HEK293T (cell line): ENCODE measurements at regions not wholly inside any gene's neighbourhood (a gene's known extent, or its start where the extent isn't known, plus 50 kb on each side); places are given as distances from the start of the nearest gene placed in this dataset.
"Not testable (repeated sequence)": the region's sequence is repeated elsewhere in the genome, so short reads cannot be mapped to it uniquely, and the experiment has no call there.

Experiments used
- CTCF ChIA-PET: fragments of 350-600 bp; formaldehyde crosslinking; extraction: SDS; loops from one replicate; lab custom pipeline; 2021; ENCODE audit warnings: antibody characterized with exemption, inconsistent platforms; lab: Yijun Ruan, JAX
- POLR2A ChIA-PET: fragments of 350-600 bp; formaldehyde crosslinking; extraction: SDS; loops from one replicate; lab custom pipeline; 2020; ENCODE audit warnings: antibody characterized with exemption, inconsistent platforms; lab: Yijun Ruan, JAX
- DNase-seq: peaks from one replicate; pipeline ENCODE4 v3.0.0; 2012; ENCODE audit warnings: mixed read lengths; ENCODE audit errors: extremely low spot score
- ARNT ChIP-seq: fragments of 450-650 bp; IDR thresholded peaks from 2 replicates; pipeline ENCODE4 v1.6.1; 2017; ENCODE audit warnings: mild to moderate bottlenecking
- BHLHE40 ChIP-seq: fragments of 450-650 bp; IDR thresholded peaks from 2 replicates; pipeline ENCODE4 v1.6.1; 2016; ENCODE audit warnings: mild to moderate bottlenecking, moderate library complexity, borderline replicate concordance
- CTBP1 ChIP-seq: fragments of 450-650 bp; IDR thresholded peaks from 2 replicates; pipeline ENCODE4 v1.6.1; 2016; ENCODE audit warnings: borderline replicate concordance
- ELF4 ChIP-seq: fragments of 450-650 bp; IDR thresholded peaks from 2 replicates; pipeline ENCODE4 v1.6.1; 2017; ENCODE audit warnings: antibody characterized with exemption
- FOXA1 ChIP-seq: fragments of 450-650 bp; IDR thresholded peaks from 2 replicates; pipeline ENCODE4 v1.6.1; 2016; ENCODE audit warnings: mild to moderate bottlenecking
- FOXK2 ChIP-seq: fragments of 450-650 bp; IDR thresholded peaks from 2 replicates; pipeline ENCODE4 v1.6.1; 2016; ENCODE audit warnings: mild to moderate bottlenecking
- FOXM1 ChIP-seq: fragments of 450-650 bp; IDR thresholded peaks from 2 replicates; pipeline ENCODE4 v1.6.1; 2017; ENCODE audit warnings: mild to moderate bottlenecking, borderline replicate concordance
- HDGF ChIP-seq: fragments of 450-650 bp; IDR thresholded peaks from 2 replicates; pipeline ENCODE4 v1.6.1; 2017; ENCODE audit warnings: antibody characterized with exemption, borderline replicate concordance
- L3MBTL2 ChIP-seq: fragments of 450-650 bp; conservative IDR thresholded peaks from 2 replicates; pipeline ENCODE4 v1.6.1; 2016; ENCODE audit warnings: mild to moderate bottlenecking
- LEF1 ChIP-seq: fragments of 450-650 bp; IDR thresholded peaks from 2 replicates; pipeline ENCODE4 v1.6.1; 2017; ENCODE audit warnings: mild to moderate bottlenecking, borderline replicate concordance
- NFRKB ChIP-seq: fragments of 450-650 bp; IDR thresholded peaks from 2 replicates; pipeline ENCODE4 v1.6.1; 2016; ENCODE audit warnings: mild to moderate bottlenecking, moderate library complexity
- SP1 ChIP-seq: fragments of 450-650 bp; IDR thresholded peaks from 2 replicates; pipeline ENCODE4 v1.6.1; 2017
- SUZ12 ChIP-seq: fragments of 450-650 bp; IDR thresholded peaks from 2 replicates; pipeline ENCODE4 v1.6.1; 2016; ENCODE audit warnings: mild to moderate bottlenecking
- TARDBP ChIP-seq: fragments of 450-650 bp; IDR thresholded peaks from 2 replicates; pipeline ENCODE4 v1.6.1; 2016
- ZNF384 ChIP-seq: fragments of 450-650 bp; IDR thresholded peaks from 2 replicates; pipeline ENCODE4 v1.6.1; 2016
- TF ChIP-seq, protein P1 (sequence below): fragments of 450-650 bp; IDR thresholded peaks from 2 replicates; pipeline ENCODE4 v1.6.1; 2016

DNA sequence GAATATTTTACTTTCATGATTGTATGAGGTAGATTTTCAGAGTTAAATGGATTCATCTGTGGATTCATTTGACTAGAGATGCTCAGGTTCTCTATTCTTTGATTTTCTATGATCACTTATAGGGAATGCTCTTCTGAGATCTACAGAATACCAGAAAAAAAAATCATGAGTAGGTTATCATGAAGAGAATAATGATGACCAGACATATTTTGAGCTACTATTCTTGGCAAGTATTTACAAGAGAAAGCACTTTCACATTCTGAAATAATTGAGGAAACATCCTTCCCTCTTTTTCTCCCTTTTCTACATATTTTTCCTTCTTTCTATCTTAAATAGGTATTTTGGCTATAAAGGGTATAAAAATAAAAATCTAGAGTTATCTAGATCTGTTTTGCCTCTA is 543.0 kb upstream of the TUSC1 start:
- no peak for TF ChIP-seq FOXA1
- TF ChIP-seq, protein P1, sequence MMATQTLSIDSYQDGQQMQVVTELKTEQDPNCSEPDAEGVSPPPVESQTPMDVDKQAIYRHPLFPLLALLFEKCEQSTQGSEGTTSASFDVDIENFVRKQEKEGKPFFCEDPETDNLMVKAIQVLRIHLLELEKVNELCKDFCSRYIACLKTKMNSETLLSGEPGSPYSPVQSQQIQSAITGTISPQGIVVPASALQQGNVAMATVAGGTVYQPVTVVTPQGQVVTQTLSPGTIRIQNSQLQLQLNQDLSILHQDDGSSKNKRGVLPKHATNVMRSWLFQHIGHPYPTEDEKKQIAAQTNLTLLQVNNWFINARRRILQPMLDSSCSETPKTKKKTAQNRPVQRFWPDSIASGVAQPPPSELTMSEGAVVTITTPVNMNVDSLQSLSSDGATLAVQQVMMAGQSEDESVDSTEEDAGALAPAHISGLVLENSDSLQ: no peak
- DNase-seq: no peak
- POLR2A ChIA-PET: no interaction called here
- CTCF ChIA-PET: no interaction called here

DNA sequence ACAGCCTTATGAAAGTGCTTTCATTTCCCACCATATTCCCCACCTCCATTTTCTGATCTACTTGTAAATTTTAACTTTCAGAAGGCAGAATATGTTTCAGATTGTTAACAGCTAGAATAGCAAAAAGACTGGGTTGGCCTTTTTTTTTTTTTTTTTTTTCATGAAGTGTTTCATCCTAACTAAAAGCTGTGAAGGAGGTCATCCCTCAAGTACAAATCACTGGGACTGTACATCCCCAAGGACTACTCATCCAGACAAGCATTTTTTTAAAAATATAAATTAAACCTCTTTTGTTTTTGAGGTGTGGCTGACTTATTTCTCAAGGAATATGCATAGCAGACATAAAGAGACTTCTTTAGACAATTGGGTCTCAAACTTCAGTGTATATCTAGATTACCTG is 542.1 kb upstream of the TUSC1 start:
- no peak for DNase-seq
- POLR2A ChIA-PET: no interaction called here
- CTCF ChIA-PET: no interaction called here
- TF ChIP-seq ARNT (no peak), ELF4 (no peak), L3MBTL2 (no peak), NFRKB (no peak), TARDBP (no peak), SUZ12 (no peak), LEF1 (no peak), ZNF384 (no peak), FOXA1 (no peak), FOXM1 (no peak)
- TF ChIP-seq, protein P1: no peak

DNA sequence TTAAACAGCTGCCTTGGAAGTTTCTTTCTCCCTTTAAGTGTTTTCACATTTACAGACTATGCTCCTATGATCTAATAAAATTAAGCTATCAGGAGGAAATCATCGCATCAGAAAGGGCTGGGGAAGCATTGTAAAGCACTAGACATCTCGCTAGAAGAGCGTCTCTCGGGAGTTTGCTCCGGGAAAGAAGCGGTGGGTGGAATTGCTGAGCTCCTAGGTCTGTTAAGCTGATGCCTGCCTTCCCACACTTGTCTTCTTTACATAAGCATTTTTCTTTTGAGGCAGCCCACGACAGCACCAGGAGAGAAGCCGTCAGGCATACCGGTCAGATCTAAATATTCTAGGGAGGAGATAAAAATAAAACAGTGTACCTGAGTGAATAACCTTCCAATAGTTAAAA is 541.7 kb upstream of the TUSC1 start:
- POLR2A ChIA-PET: no interaction called here
- DNase-seq: no peak
- CTCF ChIA-PET: no interaction called here
- TF ChIP-seq FOXK2 (no peak), FOXA1 (no peak), ZNF384 (no peak), NFRKB (no peak), CTBP1 (no peak), L3MBTL2 (no peak), LEF1 (no peak), SUZ12 (no peak)

GRCh38 chr9:26216702-26217101 is 538.5 kb upstream of the TUSC1 start:
- ChIA-PET CTCF (no interaction called here), POLR2A (no interaction called here)
- TF ChIP-seq ZNF384 (no peak), FOXK2 (no peak), LEF1 (no peak), BHLHE40 (no peak), CTBP1 (no peak), FOXM1 (no peak)
- no peak for DNase-seq

DNA sequence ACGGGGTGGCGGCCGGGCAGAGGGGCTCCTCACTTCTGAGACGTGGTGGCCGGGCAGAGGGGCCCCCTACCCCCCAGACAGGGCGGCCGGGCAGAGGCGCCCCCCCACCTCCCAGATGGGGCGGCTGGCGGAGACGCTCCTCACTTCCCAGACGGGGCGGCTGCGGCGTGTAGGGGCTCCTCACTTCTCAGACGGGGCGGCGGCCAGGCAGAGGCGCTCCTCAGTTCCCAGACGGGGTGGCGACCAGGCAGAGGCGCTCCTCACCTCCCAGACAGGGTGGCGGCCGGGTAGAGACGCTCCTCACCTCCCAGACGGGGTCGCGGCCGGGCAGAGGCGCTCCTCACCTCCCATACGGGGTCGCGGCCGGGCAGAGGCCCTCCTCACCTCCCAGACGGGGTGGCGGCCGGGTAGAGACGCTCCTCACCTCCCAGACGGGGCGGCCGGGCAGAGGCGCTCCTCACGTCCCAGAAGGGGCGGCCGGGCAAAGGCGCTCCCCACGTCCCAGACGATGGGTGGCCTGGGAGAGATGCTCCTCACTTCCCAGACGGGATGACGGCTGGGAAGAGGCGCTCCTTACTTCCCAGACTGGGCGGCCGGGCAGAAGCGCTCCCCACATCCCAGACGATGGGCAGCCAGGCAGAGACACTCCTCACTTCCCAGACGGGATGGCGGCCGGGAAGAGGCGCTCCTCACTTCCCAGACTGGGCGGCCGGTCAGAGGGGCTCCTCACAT is 536.6 kb upstream of the TUSC1 start:
- DNase-seq, CTCF ChIA-PET, POLR2A ChIA-PET: not testable (repeated sequence)

- TF ChIP-seq BHLHE40: no peak
- no peak for DNase-seq
- POLR2A ChIA-PET: no interaction called here
- CTCF ChIA-PET: no interaction called here
Observed at GRCh38 chr9:26210338-26210851, 532.2 kb upstream of the TUSC1 start.

GRCh38 chr9:26205261-26205660 is 527.0 kb upstream of the TUSC1 start:
- TF ChIP-seq NFRKB (no peak), SP1 (no peak), TARDBP (no peak), FOXK2 (no peak), CTBP1 (no peak), SUZ12 (no peak), BHLHE40 (no peak), LEF1 (no peak), HDGF (no peak), ELF4 (no peak), ZNF384 (no peak), FOXA1 (no peak), L3MBTL2 (no peak)
- TF ChIP-seq, protein P1: no peak
- CTCF ChIA-PET: no interaction called here
- no peak for DNase-seq
- POLR2A ChIA-PET: no interaction called here

DNA sequence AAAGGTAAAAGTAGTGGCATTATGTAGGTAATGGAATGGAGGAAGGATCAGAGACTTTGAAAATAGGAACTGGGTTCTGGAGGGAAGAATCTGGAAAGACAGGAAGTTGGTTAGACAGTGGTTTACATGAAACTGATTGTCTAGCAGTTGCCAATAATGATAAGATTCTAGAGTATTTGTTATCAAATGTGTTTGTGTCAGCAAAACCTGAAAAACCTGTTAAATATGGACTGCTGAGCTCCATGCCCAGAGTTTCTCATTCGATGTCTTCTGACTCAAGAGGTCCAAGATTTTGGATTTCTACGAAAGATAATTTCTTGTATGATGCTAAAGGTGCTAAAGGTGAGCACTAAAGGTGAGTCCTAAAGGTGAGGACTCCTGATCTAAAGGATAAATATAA is 515.0 kb upstream of the TUSC1 start:
- ChIA-PET POLR2A (no interaction called here), CTCF (no interaction called here)
- no peak for DNase-seq
- TF ChIP-seq L3MBTL2 (no peak), NFRKB (no peak), FOXK2 (no peak), TARDBP (no peak), FOXM1 (no peak), CTBP1 (no peak), ELF4 (no peak), ZNF384 (no peak), BHLHE40 (no peak), SUZ12 (no peak), HDGF (no peak)
- TF ChIP-seq, protein P1: no peak
